CD4-positive, alpha-beta memory T cell (primary cell): ENCODE measurements at regions not wholly inside any gene's neighbourhood (a gene's known extent, or its start where the extent isn't known, plus 50 kb on each side); places are given as distances from the start of the nearest gene placed in this dataset.
A peak's percentile ranks its signal among the peaks of the same experiment; 100 is the strongest.

Source experiments
- CTCF ChIA-PET: fragments of 350-600 bp; sonication (Branson Sonifier 250); formaldehyde crosslinking; loops from one replicate; lab custom pipeline; 2021; ENCODE audit warnings: inconsistent platforms; ENCODE audit not compliant: partially characterized antibody; lab: Charles Lee
- POLR2A ChIA-PET: fragments of 350-600 bp; sonication (Branson Sonifier 250); formaldehyde crosslinking; loops from one replicate; lab custom pipeline; 2021; ENCODE audit not compliant: partially characterized antibody; lab: Charles Lee
- DNase-seq, 5 donors: peaks; one replicate each; pipeline versions ENCODE4 v3.0.0 to v3.0.0-alpha.2; 2020 to 2022; ENCODE audit warnings: mixed read lengths in 1 of 5
- H3K27ac ChIP-seq: one replicate; pipeline ENCODE4 v1.7.0; 2013; ENCODE audit warnings: low read depth, low read length
- H3K27me3 ChIP-seq: 2 replicates; pipeline ENCODE4 v1.7.0; 2013; ENCODE audit warnings: mild to moderate bottlenecking, low read length, moderate library complexity; ENCODE audit not compliant: insufficient read depth
- H3K36me3 ChIP-seq: 2 replicates; pipeline ENCODE4 v1.7.0; 2013; ENCODE audit warnings: mild to moderate bottlenecking, low read length, moderate library complexity; ENCODE audit not compliant: insufficient read depth
- H3K4me1 ChIP-seq: 2 replicates; pipeline ENCODE4 v1.7.0; 2013; ENCODE audit warnings: mild to moderate bottlenecking, low read length, moderate library complexity; ENCODE audit not compliant: insufficient read depth
- H3K4me3 ChIP-seq, 2 donors: one replicate each; pipeline ENCODE4 v1.7.0; 2013; ENCODE audit warnings: low read length in 2 of 2, mild to moderate bottlenecking in 1 of 2
- H3K9me3 ChIP-seq, 2 donors: one replicate each; pipeline ENCODE4 v1.7.0; 2013; ENCODE audit warnings: low read length in 2 of 2, control low read depth in 1 of 2; ENCODE audit not compliant: control insufficient read depth in 1 of 2
- H3K27ac Mint-ChIP-seq, 7 donors: one replicate each; pipeline ENCODE4 v1.8.0; 2020 to 2021; ENCODE audit warnings: mixed read lengths in 7 of 7, mild to moderate bottlenecking in 6 of 7, inconsistent platforms in 3 of 7, moderate library complexity in 3 of 7
- H3K27me3 Mint-ChIP-seq, 2 donors: one replicate each; pipeline ENCODE4 v1.8.0; 2020 to 2021; ENCODE audit warnings: mixed read lengths in 2 of 2
- H3K36me3 Mint-ChIP-seq, 2 donors: one replicate each; pipeline ENCODE4 v1.8.0; 2020 to 2021; ENCODE audit warnings: mixed read lengths in 2 of 2, inconsistent platforms in 1 of 2, mild to moderate bottlenecking in 1 of 2
- H3K4me1 Mint-ChIP-seq, 4 donors: one replicate each; pipeline ENCODE4 v1.8.0; 2020 to 2021; ENCODE audit warnings: mixed read lengths in 4 of 4, mild to moderate bottlenecking in 1 of 4
- H3K4me3 Mint-ChIP-seq, 8 donors: one replicate each; pipeline ENCODE4 v1.8.0; 2020 to 2021; ENCODE audit warnings: mixed read lengths in 8 of 8, mild to moderate bottlenecking in 7 of 8, moderate library complexity in 6 of 8, inconsistent platforms in 3 of 8
- H3K9me3 Mint-ChIP-seq, 8 donors: one replicate each; pipeline ENCODE4 v1.8.0; 2020 to 2021; ENCODE audit warnings: mixed read lengths in 8 of 8, mild to moderate bottlenecking in 5 of 8, inconsistent platforms in 3 of 8, moderate library complexity in 1 of 8
- intact Hi-C: fragments of 100-400 bp; cut with micrococcal nuclease; formaldehyde crosslinking; loops from one replicate; pipeline ENCODE4 v1.15.1; 2023

- Histone ChIP-seq H3K4me3 (no peak overlapping the region), H3K9me3 (no peaks in the 10 kb centered on the region), H3K4me1 (no peaks in the 10 kb centered on the region), H3K36me3 (no peaks in the 10 kb centered on the region), H3K27me3 (no peaks in the 10 kb centered on the region), H3K27ac (no peak overlapping the region)
- DNase-seq = no peak
- H3K27me3 Mint-ChIP-seq = no peaks in the 10 kb centered on the region
- H3K4me3 Mint-ChIP-seq = no peak overlapping the region
- ChIA-PET CTCF (no interaction called here), POLR2A (no interaction called here)
- H3K4me1 Mint-ChIP-seq = no peaks in the 10 kb centered on the region
- H3K36me3 Mint-ChIP-seq = no peaks in the 10 kb centered on the region
- H3K27ac Mint-ChIP-seq = no peak overlapping the region
- intact Hi-C loops = no loop called here
- H3K9me3 Mint-ChIP-seq = no peaks in the 10 kb centered on the region
Observed at GRCh38 chrX:69314436-69315348, 149.4 kb upstream of the PJA1 start.

GRCh38 chrX:69313617-69314290, 148.5 kb upstream of the PJA1 start:
- Mint-ChIP-seq H3K27me3 (no peaks in the 10 kb centered on the region), H3K36me3 (no peaks in the 10 kb centered on the region), H3K9me3 (no peaks in the 10 kb centered on the region), H3K27ac (no peak overlapping the region), H3K4me3 (no peak overlapping the region), H3K4me1 (no peaks in the 10 kb centered on the region)
- ChIA-PET CTCF (no interaction called here), POLR2A (no interaction called here)
- no peaks in the 10 kb centered on the region for H3K27me3 ChIP-seq
- intact Hi-C loops = no loop called here
- no peak overlapping the region for H3K27ac ChIP-seq
- no peaks in the 10 kb centered on the region for H3K36me3 ChIP-seq
- H3K4me1 ChIP-seq = no peaks in the 10 kb centered on the region
- DNase-seq = no peak
- no peak overlapping the region for H3K4me3 ChIP-seq
- no peaks in the 10 kb centered on the region for H3K9me3 ChIP-seq

- H3K36me3 ChIP-seq = no peaks in the 10 kb centered on the region
- intact Hi-C loops = no loop called here
- H3K27me3 ChIP-seq = no peaks in the 10 kb centered on the region
- no peak for DNase-seq
- no peak overlapping the region for H3K27ac ChIP-seq
- H3K4me1 ChIP-seq = no peaks in the 10 kb centered on the region
- Mint-ChIP-seq H3K36me3 (no peaks in the 10 kb centered on the region), H3K27me3 (no peaks in the 10 kb centered on the region), H3K4me1 (no peaks in the 10 kb centered on the region), H3K4me3 (no peak overlapping the region), H3K27ac (no peak overlapping the region), H3K9me3 (no peaks in the 10 kb centered on the region)
- ChIA-PET CTCF (no interaction called here), POLR2A (no interaction called here)
- no peaks in the 10 kb centered on the region for H3K9me3 ChIP-seq
- H3K4me3 ChIP-seq = no peak overlapping the region
Observed at GRCh38 chrX:69311936-69312670, 146.8 kb upstream of the PJA1 start.

- POLR2A ChIA-PET = no interaction called here
- CTCF ChIA-PET = no interaction called here
- no peaks in the 10 kb centered on the region for H3K36me3 Mint-ChIP-seq
- DNase-seq = no peak
- no peaks in the 10 kb centered on the region for H3K4me1 Mint-ChIP-seq
- H3K27me3 Mint-ChIP-seq = peaks cover 3% of the 10 kb centered on the region in 2 donors
- no peak overlapping the region for H3K27ac ChIP-seq
- H3K27me3 ChIP-seq = no peaks in the 10 kb centered on the region
- H3K9me3 Mint-ChIP-seq = no peaks in the 10 kb centered on the region
- H3K4me1 ChIP-seq = no peaks in the 10 kb centered on the region
- no peaks in the 10 kb centered on the region for H3K36me3 ChIP-seq
- H3K4me3 Mint-ChIP-seq = no peak overlapping the region
- H3K27ac Mint-ChIP-seq = no peak overlapping the region
- intact Hi-C loops = no loop called here
- H3K4me3 ChIP-seq = no peak overlapping the region
- no peaks in the 10 kb centered on the region for H3K9me3 ChIP-seq
Observed at GRCh38 chrX:69309074-69309792, 144.0 kb upstream of the PJA1 start.

- Mint-ChIP-seq H3K27ac (peak overlapping the region in 1 of 7 donors; percentile 51), H3K36me3 (no peaks in the 10 kb centered on the region), H3K9me3 (no peaks in the 10 kb centered on the region), H3K27me3 (peaks cover 3 to 4% of the 10 kb centered on the region in 2 donors), H3K4me3 (no peak overlapping the region), H3K4me1 (no peaks in the 10 kb centered on the region)
- no peak for DNase-seq
- Histone ChIP-seq H3K4me3 (no peak overlapping the region), H3K27me3 (no peaks in the 10 kb centered on the region), H3K4me1 (no peaks in the 10 kb centered on the region), H3K9me3 (no peaks in the 10 kb centered on the region), H3K27ac (no peak overlapping the region), H3K36me3 (no peaks in the 10 kb centered on the region)
- ChIA-PET POLR2A (no interaction called here), CTCF (no interaction called here)
- intact Hi-C loops = no loop called here
Observed at GRCh38 chrX:69307756-69308155, 142.5 kb upstream of the PJA1 start.

GRCh38 chrX:69307029-69307428, 141.8 kb upstream of the PJA1 start:
- Histone ChIP-seq H3K27me3 (no peaks in the 10 kb centered on the region), H3K9me3 (no peaks in the 10 kb centered on the region), H3K36me3 (no peaks in the 10 kb centered on the region), H3K4me1 (no peaks in the 10 kb centered on the region), H3K4me3 (no peak overlapping the region), H3K27ac (no peak overlapping the region)
- ChIA-PET CTCF (no interaction called here), POLR2A (no interaction called here)
- H3K36me3 Mint-ChIP-seq = no peaks in the 10 kb centered on the region
- DNase-seq = no peak
- intact Hi-C loops = no loop called here
- H3K27me3 Mint-ChIP-seq = peaks cover 4 to 7% of the 10 kb centered on the region in 2 donors
- no peak overlapping the region for H3K4me3 Mint-ChIP-seq
- H3K4me1 Mint-ChIP-seq = no peaks in the 10 kb centered on the region
- H3K27ac Mint-ChIP-seq = no peak overlapping the region
- no peaks in the 10 kb centered on the region for H3K9me3 Mint-ChIP-seq

GRCh38 chrX:69306063-69306404, 140.8 kb upstream of the PJA1 start:
- Mint-ChIP-seq H3K27me3 (peaks cover 4 to 7% of the 10 kb centered on the region in 2 donors), H3K27ac (no peak overlapping the region), H3K4me1 (no peaks in the 10 kb centered on the region), H3K36me3 (no peaks in the 10 kb centered on the region), H3K9me3 (no peaks in the 10 kb centered on the region), H3K4me3 (no peak overlapping the region)
- POLR2A ChIA-PET = no interaction called here
- DNase-seq = no peak
- H3K27ac ChIP-seq = no peak overlapping the region
- no peak overlapping the region for H3K4me3 ChIP-seq
- H3K9me3 ChIP-seq = no peaks in the 10 kb centered on the region
- H3K4me1 ChIP-seq = no peaks in the 10 kb centered on the region
- no peaks in the 10 kb centered on the region for H3K36me3 ChIP-seq
- intact Hi-C loops = no loop called here
- no peaks in the 10 kb centered on the region for H3K27me3 ChIP-seq
- CTCF ChIA-PET = no interaction called here
